HL-60 (cell line): ENCODE measurements at regions not wholly inside any gene's neighbourhood (a gene's known extent, or its start where the extent isn't known, plus 50 kb on each side); places are given as distances from the start of the nearest gene placed in this dataset.

Experiments
- CTCF ChIP-seq: IDR thresholded peaks from one replicate; pipeline ENCODE4 v1.5.1; 2011; ENCODE audit warnings: low read length, control low read depth, inconsistent platforms; ENCODE audit not compliant: insufficient read depth
- POLR2AphosphoS5 ChIP-seq: IDR thresholded peaks from 2 replicates; pipeline ENCODE4 v1.6.1; 2012; ENCODE audit warnings: low read depth
- REST ChIP-seq: IDR thresholded peaks from 2 replicates; pipeline ENCODE4 v1.6.1; 2012; ENCODE audit warnings: low read depth; ENCODE audit not compliant: insufficient replicate concordance
- SPI1 ChIP-seq: IDR thresholded peaks from 2 replicates; pipeline ENCODE4 v1.6.1; 2012; ENCODE audit warnings: low read depth, mild to moderate bottlenecking, borderline replicate concordance

- no peak for TF ChIP-seq CTCF
- TF ChIP-seq POLR2AphosphoS5: no peak
- TF ChIP-seq REST: no peak
- no peak for TF ChIP-seq SPI1
Observed at GRCh38 chr15:61725251-61725650, 335.0 kb downstream of the VPS13C start.
